Astrocyte (in vitro differentiated cells and primary cell): ENCODE measurements at regions not wholly inside any gene's neighbourhood (a gene's known extent, or its start where the extent isn't known, plus 50 kb on each side); places are given as distances from the start of the nearest gene placed in this dataset.

Experiments
- EZH2 ChIP-seq: IDR thresholded peaks from 2 replicates; pipeline ENCODE4 v1.6.1; 2012; ENCODE audit warnings: mild to moderate bottlenecking, low read length, inconsistent platforms; ENCODE audit not compliant: insufficient read depth
- TF ChIP-seq, protein P1 (sequence below): IDR thresholded peaks from 2 replicates; pipeline ENCODE4 v1.5.1; 2011; ENCODE audit warnings: low read depth, mild to moderate bottlenecking, inconsistent platforms, low read length, moderate library complexity; ENCODE audit not compliant: insufficient read depth

- TF ChIP-seq, protein P1, sequence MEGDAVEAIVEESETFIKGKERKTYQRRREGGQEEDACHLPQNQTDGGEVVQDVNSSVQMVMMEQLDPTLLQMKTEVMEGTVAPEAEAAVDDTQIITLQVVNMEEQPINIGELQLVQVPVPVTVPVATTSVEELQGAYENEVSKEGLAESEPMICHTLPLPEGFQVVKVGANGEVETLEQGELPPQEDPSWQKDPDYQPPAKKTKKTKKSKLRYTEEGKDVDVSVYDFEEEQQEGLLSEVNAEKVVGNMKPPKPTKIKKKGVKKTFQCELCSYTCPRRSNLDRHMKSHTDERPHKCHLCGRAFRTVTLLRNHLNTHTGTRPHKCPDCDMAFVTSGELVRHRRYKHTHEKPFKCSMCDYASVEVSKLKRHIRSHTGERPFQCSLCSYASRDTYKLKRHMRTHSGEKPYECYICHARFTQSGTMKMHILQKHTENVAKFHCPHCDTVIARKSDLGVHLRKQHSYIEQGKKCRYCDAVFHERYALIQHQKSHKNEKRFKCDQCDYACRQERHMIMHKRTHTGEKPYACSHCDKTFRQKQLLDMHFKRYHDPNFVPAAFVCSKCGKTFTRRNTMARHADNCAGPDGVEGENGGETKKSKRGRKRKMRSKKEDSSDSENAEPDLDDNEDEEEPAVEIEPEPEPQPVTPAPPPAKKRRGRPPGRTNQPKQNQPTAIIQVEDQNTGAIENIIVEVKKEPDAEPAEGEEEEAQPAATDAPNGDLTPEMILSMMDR: no peak
- no peak for TF ChIP-seq EZH2
Observed at GRCh38 chr2:128543036-128543435, 224.4 kb upstream of the HS6ST1 start.
